ENCODE measurements at regions not wholly inside any gene's neighbourhood (a gene's known extent, or its start where the extent isn't known, plus 50 kb on each side); places are given as distances from the start of the nearest gene placed in this dataset.

DNA sequence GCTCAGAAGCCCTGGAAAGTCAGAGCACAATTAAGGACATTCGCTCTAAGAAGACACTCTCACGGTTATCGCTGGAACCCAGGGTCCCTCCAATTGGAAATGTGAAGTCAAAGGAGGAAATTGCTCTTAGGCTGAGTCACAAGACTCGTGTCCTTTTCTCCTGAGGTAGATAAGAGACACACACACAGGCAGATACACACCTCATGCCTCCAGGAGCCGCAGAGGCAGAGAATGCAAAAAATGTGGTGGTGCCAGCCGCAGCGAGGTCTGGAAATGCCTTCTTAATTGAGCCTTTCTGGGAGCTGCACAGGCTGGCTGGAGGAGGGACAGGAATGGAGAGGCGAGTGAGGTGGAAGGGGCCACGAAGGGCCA, 189.3 kb downstream of the OPA1 start:
- Histone ChIP-seq H2AFZ (no peak overlapping the region), H3K79me2 (replicated peaks; ENCODE audit: insufficient read depth) (no peaks in the 10 kb centered on the region), H3K27ac (ENCODE audit: low read depth) (no peak overlapping the region), H3F3A (replicated peaks; ENCODE audit: low read depth) (no peaks in the 10 kb centered on the region), H3K36me3 (ENCODE audit: insufficient read depth) (no peaks in the 10 kb centered on the region), H3K4me1 (ENCODE audit: insufficient read depth) (peaks cover 12% of the 10 kb centered on the region), H3K9me2 (ENCODE audit: insufficient read depth) (no peaks in the 10 kb centered on the region), H3K27me3 (ENCODE audit: insufficient read depth) (peaks cover 25% of the 10 kb centered on the region), H4K20me1 (replicated peaks; ENCODE audit: insufficient read depth) (no peaks in the 10 kb centered on the region), H3K4me3 (no peak overlapping the region), H3K4me2 (no peak overlapping the region; the same call in 1 of the 2 replicates)
- peaks cover 5% of the 10 kb centered on the region; the same call in 1 of the 3 replicates for H3K36me3 Mint-ChIP-seq (ENCODE audit: low read depth)
- H3K4me3 Mint-ChIP-seq: no peak overlapping the region
- H3K27me3 Mint-ChIP-seq (ENCODE audit: insufficient read depth, low read depth, poor library complexity): peaks cover 20% of the 10 kb centered on the region
- TF ChIP-seq STAT1 (IDR thresholded peaks at IDR 0.05; ENCODE audit: unreplicated experiment) (no peak), CREB1 (CRISPR knock-in tag; IDR thresholded peaks at IDR 0.05; ENCODE audit: low read depth) (no peak), JUNB (IDR thresholded peaks at IDR 0.05; ENCODE audit: unreplicated experiment) (no peak), NANOG (IDR thresholded peaks at IDR 0.05; ENCODE audit: borderline replicate concordance) (no peak), EZH2 (IDR thresholded peaks at IDR 0.05; ENCODE audit: low read depth, unreplicated experiment) (no peak), EZH2phosphoT487 (IDR thresholded peaks at IDR 0.05; ENCODE audit: unreplicated experiment) (no peak), POLR2AphosphoS5 (IDR thresholded peaks at IDR 0.05; ENCODE audit: low read depth) (no peak)
- TF ChIP-seq, protein P1, sequence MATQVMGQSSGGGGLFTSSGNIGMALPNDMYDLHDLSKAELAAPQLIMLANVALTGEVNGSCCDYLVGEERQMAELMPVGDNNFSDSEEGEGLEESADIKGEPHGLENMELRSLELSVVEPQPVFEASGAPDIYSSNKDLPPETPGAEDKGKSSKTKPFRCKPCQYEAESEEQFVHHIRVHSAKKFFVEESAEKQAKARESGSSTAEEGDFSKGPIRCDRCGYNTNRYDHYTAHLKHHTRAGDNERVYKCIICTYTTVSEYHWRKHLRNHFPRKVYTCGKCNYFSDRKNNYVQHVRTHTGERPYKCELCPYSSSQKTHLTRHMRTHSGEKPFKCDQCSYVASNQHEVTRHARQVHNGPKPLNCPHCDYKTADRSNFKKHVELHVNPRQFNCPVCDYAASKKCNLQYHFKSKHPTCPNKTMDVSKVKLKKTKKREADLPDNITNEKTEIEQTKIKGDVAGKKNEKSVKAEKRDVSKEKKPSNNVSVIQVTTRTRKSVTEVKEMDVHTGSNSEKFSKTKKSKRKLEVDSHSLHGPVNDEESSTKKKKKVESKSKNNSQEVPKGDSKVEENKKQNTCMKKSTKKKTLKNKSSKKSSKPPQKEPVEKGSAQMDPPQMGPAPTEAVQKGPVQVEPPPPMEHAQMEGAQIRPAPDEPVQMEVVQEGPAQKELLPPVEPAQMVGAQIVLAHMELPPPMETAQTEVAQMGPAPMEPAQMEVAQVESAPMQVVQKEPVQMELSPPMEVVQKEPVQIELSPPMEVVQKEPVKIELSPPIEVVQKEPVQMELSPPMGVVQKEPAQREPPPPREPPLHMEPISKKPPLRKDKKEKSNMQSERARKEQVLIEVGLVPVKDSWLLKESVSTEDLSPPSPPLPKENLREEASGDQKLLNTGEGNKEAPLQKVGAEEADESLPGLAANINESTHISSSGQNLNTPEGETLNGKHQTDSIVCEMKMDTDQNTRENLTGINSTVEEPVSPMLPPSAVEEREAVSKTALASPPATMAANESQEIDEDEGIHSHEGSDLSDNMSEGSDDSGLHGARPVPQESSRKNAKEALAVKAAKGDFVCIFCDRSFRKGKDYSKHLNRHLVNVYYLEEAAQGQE (IDR thresholded peaks at IDR 0.05; ENCODE audit: unreplicated experiment): no peak
- TF ChIP-seq, protein P2, sequence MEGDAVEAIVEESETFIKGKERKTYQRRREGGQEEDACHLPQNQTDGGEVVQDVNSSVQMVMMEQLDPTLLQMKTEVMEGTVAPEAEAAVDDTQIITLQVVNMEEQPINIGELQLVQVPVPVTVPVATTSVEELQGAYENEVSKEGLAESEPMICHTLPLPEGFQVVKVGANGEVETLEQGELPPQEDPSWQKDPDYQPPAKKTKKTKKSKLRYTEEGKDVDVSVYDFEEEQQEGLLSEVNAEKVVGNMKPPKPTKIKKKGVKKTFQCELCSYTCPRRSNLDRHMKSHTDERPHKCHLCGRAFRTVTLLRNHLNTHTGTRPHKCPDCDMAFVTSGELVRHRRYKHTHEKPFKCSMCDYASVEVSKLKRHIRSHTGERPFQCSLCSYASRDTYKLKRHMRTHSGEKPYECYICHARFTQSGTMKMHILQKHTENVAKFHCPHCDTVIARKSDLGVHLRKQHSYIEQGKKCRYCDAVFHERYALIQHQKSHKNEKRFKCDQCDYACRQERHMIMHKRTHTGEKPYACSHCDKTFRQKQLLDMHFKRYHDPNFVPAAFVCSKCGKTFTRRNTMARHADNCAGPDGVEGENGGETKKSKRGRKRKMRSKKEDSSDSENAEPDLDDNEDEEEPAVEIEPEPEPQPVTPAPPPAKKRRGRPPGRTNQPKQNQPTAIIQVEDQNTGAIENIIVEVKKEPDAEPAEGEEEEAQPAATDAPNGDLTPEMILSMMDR (conservative IDR thresholded peaks at IDR 0.05; ENCODE audit: low read depth in 2 of 2): no peak
- TF ChIP-seq, protein P3, sequence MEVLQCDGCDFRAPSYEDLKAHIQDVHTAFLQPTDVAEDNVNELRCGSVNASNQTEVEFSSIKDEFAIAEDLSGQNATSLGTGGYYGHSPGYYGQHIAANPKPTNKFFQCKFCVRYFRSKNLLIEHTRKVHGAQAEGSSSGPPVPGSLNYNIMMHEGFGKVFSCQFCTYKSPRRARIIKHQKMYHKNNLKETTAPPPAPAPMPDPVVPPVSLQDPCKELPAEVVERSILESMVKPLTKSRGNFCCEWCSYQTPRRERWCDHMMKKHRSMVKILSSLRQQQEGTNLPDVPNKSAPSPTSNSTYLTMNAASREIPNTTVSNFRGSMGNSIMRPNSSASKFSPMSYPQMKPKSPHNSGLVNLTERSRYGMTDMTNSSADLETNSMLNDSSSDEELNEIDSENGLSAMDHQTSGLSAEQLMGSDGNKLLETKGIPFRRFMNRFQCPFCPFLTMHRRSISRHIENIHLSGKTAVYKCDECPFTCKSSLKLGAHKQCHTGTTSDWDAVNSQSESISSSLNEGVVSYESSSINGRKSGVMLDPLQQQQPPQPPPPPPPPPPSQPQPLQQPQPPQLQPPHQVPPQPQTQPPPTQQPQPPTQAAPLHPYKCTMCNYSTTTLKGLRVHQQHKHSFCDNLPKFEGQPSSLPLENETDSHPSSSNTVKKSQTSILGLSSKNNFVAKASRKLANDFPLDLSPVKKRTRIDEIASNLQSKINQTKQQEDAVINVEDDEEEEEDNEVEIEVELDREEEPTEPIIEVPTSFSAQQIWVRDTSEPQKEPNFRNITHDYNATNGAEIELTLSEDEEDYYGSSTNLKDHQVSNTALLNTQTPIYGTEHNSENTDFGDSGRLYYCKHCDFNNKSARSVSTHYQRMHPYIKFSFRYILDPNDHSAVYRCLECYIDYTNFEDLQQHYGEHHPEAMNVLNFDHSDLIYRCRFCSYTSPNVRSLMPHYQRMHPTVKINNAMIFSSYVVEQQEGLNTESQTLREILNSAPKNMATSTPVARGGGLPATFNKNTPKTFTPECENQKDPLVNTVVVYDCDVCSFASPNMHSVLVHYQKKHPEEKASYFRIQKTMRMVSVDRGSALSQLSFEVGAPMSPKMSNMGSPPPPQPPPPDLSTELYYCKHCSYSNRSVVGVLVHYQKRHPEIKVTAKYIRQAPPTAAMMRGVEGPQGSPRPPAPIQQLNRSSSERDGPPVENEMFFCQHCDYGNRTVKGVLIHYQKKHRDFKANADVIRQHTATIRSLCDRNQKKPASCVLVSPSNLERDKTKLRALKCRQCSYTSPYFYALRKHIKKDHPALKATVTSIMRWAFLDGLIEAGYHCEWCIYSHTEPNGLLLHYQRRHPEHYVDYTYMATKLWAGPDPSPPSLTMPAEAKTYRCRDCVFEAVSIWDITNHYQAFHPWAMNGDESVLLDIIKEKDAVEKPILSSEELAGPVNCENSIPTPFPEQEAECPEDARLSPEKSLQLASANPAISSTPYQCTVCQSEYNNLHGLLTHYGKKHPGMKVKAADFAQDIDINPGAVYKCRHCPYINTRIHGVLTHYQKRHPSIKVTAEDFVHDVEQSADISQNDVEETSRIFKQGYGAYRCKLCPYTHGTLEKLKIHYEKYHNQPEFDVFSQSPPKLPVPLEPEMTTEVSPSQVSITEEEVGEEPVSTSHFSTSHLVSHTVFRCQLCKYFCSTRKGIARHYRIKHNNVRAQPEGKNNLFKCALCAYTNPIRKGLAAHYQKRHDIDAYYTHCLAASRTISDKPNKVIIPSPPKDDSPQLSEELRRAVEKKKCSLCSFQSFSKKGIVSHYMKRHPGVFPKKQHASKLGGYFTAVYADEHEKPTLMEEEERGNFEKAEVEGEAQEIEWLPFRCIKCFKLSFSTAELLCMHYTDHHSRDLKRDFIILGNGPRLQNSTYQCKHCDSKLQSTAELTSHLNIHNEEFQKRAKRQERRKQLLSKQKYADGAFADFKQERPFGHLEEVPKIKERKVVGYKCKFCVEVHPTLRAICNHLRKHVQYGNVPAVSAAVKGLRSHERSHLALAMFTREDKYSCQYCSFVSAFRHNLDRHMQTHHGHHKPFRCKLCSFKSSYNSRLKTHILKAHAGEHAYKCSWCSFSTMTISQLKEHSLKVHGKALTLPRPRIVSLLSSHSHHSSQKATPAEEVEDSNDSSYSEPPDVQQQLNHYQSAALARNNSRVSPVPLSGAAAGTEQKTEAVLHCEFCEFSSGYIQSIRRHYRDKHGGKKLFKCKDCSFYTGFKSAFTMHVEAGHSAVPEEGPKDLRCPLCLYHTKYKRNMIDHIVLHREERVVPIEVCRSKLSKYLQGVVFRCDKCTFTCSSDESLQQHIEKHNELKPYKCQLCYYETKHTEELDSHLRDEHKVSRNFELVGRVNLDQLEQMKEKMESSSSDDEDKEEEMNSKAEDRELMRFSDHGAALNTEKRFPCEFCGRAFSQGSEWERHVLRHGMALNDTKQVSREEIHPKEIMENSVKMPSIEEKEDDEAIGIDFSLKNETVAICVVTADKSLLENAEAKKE (CRISPR knock-in tag; IDR thresholded peaks at IDR 0.05): no peak
- TF ChIP-seq, protein P4, sequence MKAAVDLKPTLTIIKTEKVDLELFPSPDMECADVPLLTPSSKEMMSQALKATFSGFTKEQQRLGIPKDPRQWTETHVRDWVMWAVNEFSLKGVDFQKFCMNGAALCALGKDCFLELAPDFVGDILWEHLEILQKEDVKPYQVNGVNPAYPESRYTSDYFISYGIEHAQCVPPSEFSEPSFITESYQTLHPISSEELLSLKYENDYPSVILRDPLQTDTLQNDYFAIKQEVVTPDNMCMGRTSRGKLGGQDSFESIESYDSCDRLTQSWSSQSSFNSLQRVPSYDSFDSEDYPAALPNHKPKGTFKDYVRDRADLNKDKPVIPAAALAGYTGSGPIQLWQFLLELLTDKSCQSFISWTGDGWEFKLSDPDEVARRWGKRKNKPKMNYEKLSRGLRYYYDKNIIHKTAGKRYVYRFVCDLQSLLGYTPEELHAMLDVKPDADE (IDR thresholded peaks at IDR 0.05): no peak
- peaks cover 44% of the 10 kb centered on the region for H3K4me1 Mint-ChIP-seq
- ATAC-seq (0 out of 3 replicates have a peak, but pooled peaks have one; percentile 13), DNase-seq (ENCODE audit: low spot score) (no peak)
- no peaks in the 10 kb centered on the region; the same call in 2 of the 3 replicates for H3K9me3 Mint-ChIP-seq
- no peak overlapping the region for H3K27ac Mint-ChIP-seq
